GM19351 (cell line): ENCODE measurements at regions not wholly inside any gene's neighbourhood (a gene's known extent, or its start where the extent isn't known, plus 50 kb on each side); places are given as distances from the start of the nearest gene placed in this dataset.

Source experiments
- ATAC-seq: cut with Tn5 transposase; IDR thresholded peaks from one replicate; pipeline ENCODE4 v1.9.1; 2021; ENCODE audit warnings: mild to moderate bottlenecking, moderate library complexity; ENCODE audit not compliant: unreplicated experiment

DNA sequence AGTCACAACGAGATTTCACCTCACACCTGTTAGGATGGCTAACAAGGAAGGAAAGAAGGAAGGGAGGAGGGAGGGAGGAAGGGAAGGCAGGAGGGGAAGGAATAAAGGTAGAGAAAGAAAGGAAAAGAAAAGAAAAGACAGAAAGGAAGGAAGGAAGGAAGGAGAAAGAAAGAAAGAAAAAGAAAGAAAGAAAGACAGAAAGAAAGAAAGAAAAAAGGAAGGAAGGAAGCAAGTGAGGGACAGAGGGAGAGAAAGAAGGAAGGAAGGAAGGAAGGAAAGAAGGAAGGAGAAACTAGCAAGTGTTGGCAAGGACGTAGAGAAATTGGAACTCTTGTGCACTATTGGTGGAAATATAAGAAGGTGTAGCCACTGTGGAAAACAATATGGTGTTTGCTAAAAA is 52.2 kb downstream of the CCDC185 start:
- ATAC-seq = no peak

DNA sequence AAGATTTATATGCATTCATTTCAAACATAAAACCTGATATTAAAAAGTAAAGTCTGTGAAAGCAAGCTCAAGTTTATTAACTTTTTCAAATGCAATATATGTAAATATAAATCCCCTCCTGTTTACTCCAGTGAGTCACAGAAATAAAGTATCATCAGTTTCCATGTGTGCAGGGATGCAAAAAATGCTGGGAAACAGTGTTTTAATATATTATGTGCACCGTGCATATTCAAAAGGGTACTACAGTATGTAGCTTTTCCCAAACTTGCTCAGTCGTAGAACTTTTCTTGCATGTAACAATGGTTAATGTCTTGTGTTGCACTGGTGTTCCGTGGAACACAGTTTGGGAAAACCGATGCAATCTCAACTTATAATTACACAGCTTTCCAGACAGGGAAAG is 60.7 kb downstream of the CCDC185 start:
- ATAC-seq = no peak

GRCh38 chr1:223454959-223455358 is 61.7 kb downstream of the CCDC185 start:
- ATAC-seq = no peak

DNA sequence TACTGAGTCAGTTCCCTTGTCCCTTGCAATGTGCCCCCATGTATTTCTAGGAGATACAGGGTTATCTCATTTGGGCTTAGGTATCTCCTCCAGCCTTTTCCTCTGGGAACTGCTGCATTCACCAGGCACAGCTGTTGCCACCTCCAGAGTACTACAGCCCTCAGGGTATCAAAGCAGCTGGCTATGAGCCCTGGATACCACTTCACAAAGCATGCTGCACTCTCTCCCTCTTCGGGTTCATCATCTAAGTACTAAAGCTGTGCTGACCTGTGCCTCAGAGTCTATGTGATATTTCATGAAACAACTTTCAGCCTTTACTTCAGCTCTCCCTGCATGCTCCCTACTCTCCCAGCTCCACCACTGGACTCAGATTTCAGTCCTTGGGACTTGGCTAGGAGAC is 62.3 kb downstream of the CCDC185 start:
- ATAC-seq = no peak

GRCh38 chr1:223456747-223457146 is 63.5 kb downstream of the CCDC185 start:
- ATAC-seq = no peak

DNA sequence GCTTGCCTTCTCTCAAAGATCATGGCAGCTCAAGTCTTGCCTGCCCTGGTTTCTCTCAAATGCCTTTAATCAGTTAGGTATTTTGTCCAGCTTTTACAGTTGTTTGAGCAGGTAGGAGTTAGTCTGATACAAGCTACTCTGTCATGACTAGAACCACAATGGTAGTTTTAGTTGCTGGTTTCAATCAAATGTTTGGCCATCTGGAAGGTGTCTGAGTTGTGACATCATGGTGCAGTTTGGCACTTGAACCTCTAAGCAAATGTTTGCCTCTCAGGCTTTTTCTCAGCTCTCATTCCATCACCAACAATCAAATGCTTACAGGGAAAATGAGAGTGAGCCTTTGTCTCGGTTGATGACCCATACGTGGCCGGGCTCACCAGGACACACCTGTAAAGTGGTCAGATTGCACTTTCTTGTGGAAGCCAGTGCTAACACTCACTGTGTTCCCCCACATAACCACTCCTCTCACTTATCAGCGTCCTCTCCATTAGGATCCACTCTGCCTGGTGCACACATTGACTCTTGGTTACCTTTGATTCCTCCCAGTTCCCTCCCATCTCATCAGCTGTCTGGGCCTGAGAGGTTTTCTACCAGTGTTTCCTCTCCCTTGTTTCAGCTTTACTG is 67.5 kb downstream of the CCDC185 start:
- ATAC-seq = no peak

- ATAC-seq = no peak
Observed at GRCh38 chr1:223462047-223462630, 68.9 kb downstream of the CCDC185 start.

- ATAC-seq = no peak
Observed at GRCh38 chr1:223462866-223463404, 69.7 kb downstream of the CCDC185 start.

- ATAC-seq = no peak
Observed at GRCh38 chr1:223466151-223466550, 72.9 kb downstream of the CCDC185 start.

DNA sequence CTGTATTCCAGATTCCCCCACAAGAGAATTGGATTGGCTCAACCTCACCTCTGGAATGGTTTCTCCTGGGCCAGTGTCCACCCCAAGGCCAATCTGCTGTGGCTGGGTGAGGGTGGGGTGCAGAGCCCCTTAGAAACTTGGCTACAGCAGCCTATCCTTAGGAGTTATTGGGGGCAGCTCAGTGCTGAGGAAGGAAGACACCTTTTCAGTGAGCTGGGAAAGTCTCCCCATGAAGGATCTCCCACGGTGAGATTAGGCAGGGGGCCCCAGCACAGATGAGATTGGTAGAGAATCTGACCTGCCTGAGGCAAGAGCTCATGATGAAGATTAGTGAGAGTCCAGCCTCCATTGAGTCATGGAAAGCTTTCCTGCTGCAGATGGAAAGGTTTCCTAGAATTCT is 78.4 kb downstream of the CCDC185 start:
- no peak for ATAC-seq

- no peak for ATAC-seq
Observed at GRCh38 chr1:223472057-223472456, 78.8 kb downstream of the CCDC185 start.

DNA sequence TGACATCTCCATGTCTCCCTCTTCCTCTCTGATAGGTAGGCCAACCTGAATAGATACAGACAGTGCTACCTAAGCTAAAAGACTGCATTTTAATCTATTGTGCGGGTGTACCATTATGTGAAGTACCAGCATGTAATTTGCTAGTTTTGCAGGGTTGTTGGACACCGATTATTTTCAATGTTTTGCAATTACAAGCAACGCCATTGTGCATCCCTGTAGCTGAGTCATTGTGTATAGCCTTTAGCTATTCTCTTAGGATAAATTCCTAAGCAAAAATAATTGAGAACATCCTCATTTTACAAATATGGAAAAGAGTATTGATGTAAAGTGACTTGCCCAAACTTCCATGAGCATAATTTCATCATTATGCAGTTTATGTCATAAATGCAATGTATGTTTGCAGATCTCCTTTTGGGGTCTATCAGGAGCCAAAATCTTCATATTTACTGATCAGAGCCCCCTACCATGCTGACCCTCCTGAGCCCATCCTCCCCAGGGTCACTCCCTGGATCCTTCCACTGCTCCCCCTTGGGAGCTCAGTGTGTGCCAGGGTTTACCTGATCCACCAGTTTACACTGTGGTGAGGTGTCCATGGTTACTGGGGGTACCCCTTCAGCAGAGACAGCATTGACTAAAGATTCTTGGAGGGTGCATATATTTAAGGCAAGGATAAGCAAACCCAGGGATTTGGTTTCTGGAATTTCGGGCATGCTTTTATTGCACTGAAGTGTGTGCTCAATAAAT is 80.6 kb downstream of the CCDC185 start:
- ATAC-seq = no peak

DNA sequence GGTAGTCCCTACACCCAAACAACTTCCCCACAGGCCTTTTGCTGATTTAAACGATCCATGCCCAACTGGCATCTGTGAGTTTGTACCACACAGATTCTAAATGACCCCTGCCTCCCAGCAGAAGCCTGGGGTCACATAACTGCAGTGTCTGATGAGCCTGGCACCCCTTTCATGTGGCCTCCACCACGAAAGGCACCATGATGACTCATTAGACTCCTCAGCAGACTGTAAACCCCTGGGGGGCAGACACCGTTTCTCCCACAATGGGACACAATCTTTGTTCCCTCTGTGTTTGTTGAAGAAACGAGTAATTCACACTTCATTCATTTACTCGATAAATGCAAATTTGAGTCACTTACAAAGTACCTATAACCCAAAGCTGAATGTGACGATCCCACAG is 81.6 kb downstream of the CCDC185 start:
- no peak for ATAC-seq

- no peak for ATAC-seq
Observed at GRCh38 chr1:223477456-223477855, 84.2 kb downstream of the CCDC185 start.

GRCh38 chr1:223478606-223479005 is 85.4 kb downstream of the CCDC185 start:
- no peak for ATAC-seq

DNA sequence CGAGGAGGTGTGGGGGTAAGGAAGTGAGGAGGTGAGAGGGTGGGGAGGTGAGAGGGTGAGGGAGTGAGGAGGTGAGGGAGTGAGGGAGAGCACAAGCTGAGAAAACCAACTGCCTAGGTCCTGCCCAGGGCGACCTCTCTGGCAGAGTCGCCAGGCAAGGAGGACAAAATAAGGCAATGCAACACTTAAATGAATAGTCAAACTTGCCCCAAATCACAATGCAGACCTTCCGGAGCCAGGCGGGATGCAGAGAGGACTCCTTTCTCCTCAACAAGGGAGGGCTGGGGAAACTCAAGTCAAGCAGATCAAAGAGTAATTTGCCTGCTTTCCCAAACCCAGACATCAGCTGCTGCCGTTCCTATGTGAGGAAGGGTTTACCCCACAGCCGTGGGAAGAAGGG is 86.0 kb downstream of the CCDC185 start:
- ATAC-seq = no peak

DNA sequence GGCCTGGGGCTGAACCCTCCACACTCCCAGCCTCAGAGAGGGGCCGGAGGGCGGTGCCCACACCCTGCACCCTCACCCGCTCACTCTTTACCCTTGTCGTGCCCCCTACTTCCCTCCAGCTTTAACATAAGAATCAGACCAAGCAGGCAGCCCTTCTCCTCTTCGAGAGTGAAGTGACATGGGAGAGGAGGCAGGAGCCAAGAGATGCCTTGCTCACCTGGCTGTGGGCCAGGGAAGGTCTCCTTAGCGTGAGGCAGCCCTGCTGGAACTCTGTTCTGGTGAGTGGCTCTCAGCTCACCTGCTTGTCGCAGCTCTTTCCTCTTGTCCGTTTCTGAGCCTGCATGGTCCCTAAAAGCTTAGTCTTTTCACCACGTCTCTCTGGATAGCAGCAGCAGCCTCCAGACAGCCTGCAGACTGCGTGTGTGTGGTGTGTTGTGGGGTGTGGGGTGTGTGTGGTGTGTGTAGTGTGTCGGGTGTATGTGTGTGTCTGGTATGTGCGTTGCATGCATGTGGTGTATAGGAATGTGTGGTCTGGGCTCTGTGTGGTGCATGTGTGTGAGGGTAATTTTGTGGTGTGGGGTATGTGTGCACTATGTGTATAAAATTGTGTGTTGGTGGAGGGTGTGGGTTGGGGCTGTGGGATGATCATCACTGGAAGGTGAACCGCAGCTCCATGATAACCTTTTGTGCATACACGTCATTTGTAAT is 86.7 kb downstream of the CCDC185 start:
- ATAC-seq = no peak

DNA sequence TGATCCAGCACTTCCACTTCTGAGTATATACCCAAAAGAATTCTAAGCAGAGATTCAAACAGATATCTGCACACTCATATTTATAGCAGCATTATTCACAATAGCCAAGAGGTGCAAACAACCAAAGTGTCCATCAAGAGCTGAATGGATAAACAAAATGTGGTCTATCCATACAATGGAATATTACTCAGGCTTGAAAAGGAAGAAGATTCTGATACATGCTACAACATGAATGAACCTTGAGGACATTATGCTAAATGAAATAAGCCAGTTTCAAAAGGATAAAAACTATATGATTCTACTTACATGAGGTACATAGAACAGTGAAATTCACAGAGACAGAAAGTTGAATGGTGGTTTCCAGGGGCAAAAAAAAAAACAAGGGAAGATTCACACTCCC is 88.9 kb downstream of the CCDC185 start:
- ATAC-seq = no peak

GRCh38 chr1:223482766-223483165 is 89.6 kb downstream of the CCDC185 start:
- ATAC-seq = peak; percentile 77

GRCh38 chr1:223483511-223483910 is 90.3 kb downstream of the CCDC185 start:
- no peak for ATAC-seq

DNA sequence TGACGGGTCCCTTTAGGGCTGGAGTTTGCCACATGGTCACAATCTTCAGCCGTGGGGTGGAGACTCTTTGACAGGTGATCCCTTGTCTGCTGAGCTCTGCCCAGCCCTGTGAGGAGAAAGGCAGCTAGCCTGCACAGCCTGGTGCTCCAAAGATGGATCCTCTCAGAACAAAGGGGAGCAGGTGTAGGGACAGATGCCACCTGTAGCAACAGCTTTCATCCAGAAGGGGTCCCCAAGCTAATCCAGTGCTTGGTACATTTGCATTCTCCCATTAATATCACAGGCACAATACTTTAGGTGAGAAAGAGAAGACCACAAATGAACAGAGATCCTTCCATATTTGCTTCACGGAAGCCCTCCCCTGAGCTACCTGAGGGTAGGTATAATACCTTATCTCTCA is 93.2 kb downstream of the CCDC185 start:
- no peak for ATAC-seq
